Mesendoderm (in vitro differentiated cells): ENCODE measurements at regions not wholly inside any gene's neighbourhood (a gene's known extent, or its start where the extent isn't known, plus 50 kb on each side); places are given as distances from the start of the nearest gene placed in this dataset.
"Not testable (repeated sequence)": the region's sequence is repeated elsewhere in the genome, so short reads cannot be mapped to it uniquely, and the experiment has no call there.

Experiments used
- DNase-seq: peaks from one replicate; pipeline ENCODE4 v3.0.0; 2013
- H2AK5ac ChIP-seq: 2 replicates; pipeline ENCODE4 v1.6.1; 2013; ENCODE audit warnings: low read length, inconsistent platforms
- H2BK120ac ChIP-seq: 2 replicates; pipeline ENCODE4 v1.6.1; 2013; ENCODE audit warnings: low read depth, mild to moderate bottlenecking, low read length, moderate library complexity, mixed read lengths
- H2BK15ac ChIP-seq: replicated peaks from 2 replicates; pipeline ENCODE4 v1.6.1; 2013; ENCODE audit warnings: low read depth, mild to moderate bottlenecking, moderate library complexity
- H2BK5ac ChIP-seq: 2 replicates; pipeline ENCODE4 v1.6.1; 2013; ENCODE audit warnings: low read length, inconsistent platforms
- H3K18ac ChIP-seq: 2 replicates; pipeline ENCODE4 v1.6.1; 2013; ENCODE audit warnings: mild to moderate bottlenecking, low read length, mixed read lengths
- H3K23ac ChIP-seq: one replicate; pipeline ENCODE4 v1.6.1; 2013; ENCODE audit warnings: low read length
- H3K27ac ChIP-seq: 2 replicates; pipeline ENCODE4 v1.5.1; 2013; ENCODE audit warnings: low read depth, mild to moderate bottlenecking, inconsistent platforms, low read length, moderate library complexity
- H3K27me3 ChIP-seq: 2 replicates; pipeline ENCODE4 v1.6.1; 2013; ENCODE audit warnings: low read length, control low read depth, mild to moderate bottlenecking, inconsistent platforms; ENCODE audit not compliant: insufficient read depth, poor library complexity
- H3K36me3 ChIP-seq: 2 replicates; pipeline ENCODE4 v1.6.1; 2013; ENCODE audit warnings: low read length, inconsistent platforms; ENCODE audit not compliant: control insufficient read depth, insufficient read depth
- H3K4ac ChIP-seq: one replicate; pipeline ENCODE4 v1.6.1; 2013; ENCODE audit warnings: low read depth, mild to moderate bottlenecking, low read length, moderate library complexity
- H3K4me1 ChIP-seq: 2 replicates; pipeline ENCODE4 v1.6.1; 2013; ENCODE audit warnings: low read depth, low read length, inconsistent platforms; ENCODE audit not compliant: control insufficient read depth
- H3K4me2 ChIP-seq: 2 replicates; pipeline ENCODE4 v1.6.1; 2013; ENCODE audit warnings: low read length
- H3K4me3 ChIP-seq: 2 replicates; pipeline ENCODE4 v1.5.1; 2013; ENCODE audit warnings: mild to moderate bottlenecking, low read length
- H3K56ac ChIP-seq: one replicate; pipeline ENCODE4 v1.6.1; 2013; ENCODE audit warnings: low read length
- H3K79me1 ChIP-seq: 2 replicates; pipeline ENCODE4 v1.6.1; 2013; ENCODE audit warnings: low read length, inconsistent platforms
- H3K79me2 ChIP-seq: 2 replicates; pipeline ENCODE4 v1.6.1; 2013; ENCODE audit warnings: mild to moderate bottlenecking, low read length; ENCODE audit not compliant: control insufficient read depth, insufficient read depth
- H3K9ac ChIP-seq: 2 replicates; pipeline ENCODE4 v1.6.1; 2013; ENCODE audit warnings: low read length, inconsistent platforms
- H4K5ac ChIP-seq: one replicate; pipeline ENCODE4 v1.6.1; 2013; ENCODE audit warnings: low read length
- H4K8ac ChIP-seq: one replicate; pipeline ENCODE4 v1.6.1; 2013; ENCODE audit warnings: low read depth, mild to moderate bottlenecking, control low read depth, low read length, moderate library complexity
- WGBS: extraction: QIAGEN DNeasy Blood & Tissue Kit; methylation state at CpG from one replicate; pipeline ENCODE4 v1.1.7; 2013; ENCODE audit warnings: low lambda C conversion rate, missing lambda C conversion rate; ENCODE audit not compliant: insufficient coverage; ENCODE audit errors: extremely low coverage; 5-methylcytosine and 5-hydroxymethylcytosine counted together

DNA sequence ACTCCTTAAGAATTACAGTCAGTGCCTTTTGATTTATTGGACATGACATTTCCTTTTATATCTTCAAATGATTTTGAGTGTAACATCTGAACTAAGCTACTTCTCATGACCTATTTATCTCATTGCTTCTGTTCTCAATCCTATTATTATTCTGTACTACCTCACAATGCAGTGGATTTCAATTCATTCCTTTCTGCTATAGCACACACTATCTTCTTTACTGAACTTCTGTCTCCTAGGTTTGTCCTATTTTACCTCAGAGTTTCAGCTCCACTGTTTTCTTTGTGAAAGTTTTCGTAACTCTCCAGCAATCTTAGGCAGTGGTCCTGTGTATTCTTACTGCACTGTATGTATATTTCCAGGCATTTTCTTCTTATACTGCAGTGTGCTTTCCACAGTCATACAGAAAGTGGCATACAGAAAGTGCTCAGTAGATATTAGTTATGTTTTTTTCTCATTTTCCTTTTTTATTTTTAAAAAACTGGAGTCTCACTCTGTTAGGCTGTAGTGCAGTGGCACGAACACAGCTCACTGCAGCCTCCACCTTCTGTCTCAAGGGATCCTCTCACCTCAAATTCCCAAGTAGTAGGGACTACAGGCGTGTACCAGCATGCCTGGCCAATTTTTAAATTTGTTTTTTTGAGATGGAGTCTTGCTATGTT lies 368.6 kb upstream of the RGS6 start:
- H3K36me3 ChIP-seq: no peaks in the 10 kb centered on the region
- no peaks in the 10 kb centered on the region for H3K79me1 ChIP-seq
- H2BK5ac ChIP-seq: no peak overlapping the region
- H3K9ac ChIP-seq: no peak overlapping the region
- H3K4me1 ChIP-seq: no peaks in the 10 kb centered on the region
- no CpG with 5 or more reads among the region's 3 CpGs for WGBS
- no peak overlapping the region for H3K4me2 ChIP-seq
- H3K27me3 ChIP-seq: no peaks in the 10 kb centered on the region
- DNase-seq: no peak
- H3K27ac ChIP-seq: no peak overlapping the region
- H2AK5ac ChIP-seq: no peak overlapping the region
- no peak overlapping the region for H4K5ac ChIP-seq
- H3K56ac ChIP-seq: no peak overlapping the region
- H2BK15ac ChIP-seq: no peak overlapping the region
- H3K79me2 ChIP-seq: no peaks in the 10 kb centered on the region
- no peak overlapping the region for H3K4ac ChIP-seq
- no peak overlapping the region for H3K18ac ChIP-seq
- H3K4me3 ChIP-seq: no peak overlapping the region
- H4K8ac ChIP-seq: no peak overlapping the region
- H2BK120ac ChIP-seq: no peak overlapping the region
- no peak overlapping the region for H3K23ac ChIP-seq

DNA sequence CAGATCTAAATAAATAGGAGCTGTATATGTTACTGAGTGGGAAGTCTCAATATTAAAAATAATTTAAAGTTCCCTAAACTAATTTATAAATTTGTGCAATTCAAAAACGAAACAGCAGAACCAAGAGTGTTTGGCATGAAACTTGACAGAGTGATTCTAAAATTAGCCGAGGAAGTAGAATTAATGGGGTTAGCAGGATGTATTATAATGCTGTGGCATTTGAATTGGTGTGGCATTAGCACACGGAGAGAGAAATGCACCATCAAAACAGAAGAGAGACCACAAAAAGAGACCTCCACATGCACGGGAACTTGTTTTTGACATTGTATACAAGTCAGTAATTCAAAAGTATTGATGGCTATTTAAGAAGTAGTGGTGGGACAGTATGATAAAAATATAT lies 366.0 kb upstream of the RGS6 start:
- Histone ChIP-seq H3K79me1 (peaks cover 3% of the 10 kb centered on the region), H3K36me3 (no peaks in the 10 kb centered on the region), H3K23ac (no peak overlapping the region), H2AK5ac (no peak overlapping the region), H3K27me3 (no peaks in the 10 kb centered on the region), H2BK5ac (no peak overlapping the region), H3K79me2 (no peaks in the 10 kb centered on the region), H3K18ac (no peak overlapping the region), H3K56ac (no peak overlapping the region), H3K4me1 (no peaks in the 10 kb centered on the region), H3K4me3 (no peak overlapping the region), H3K4ac (no peak overlapping the region), H4K8ac (no peak overlapping the region), H3K27ac (no peak overlapping the region), H3K4me2 (no peak overlapping the region), H3K9ac (no peak overlapping the region), H2BK120ac (no peak overlapping the region), H4K5ac (no peak overlapping the region), H2BK15ac (no peak overlapping the region)
- DNase-seq: no peak
- no CpG with 5 or more reads among the region's 4 CpGs for WGBS

DNA sequence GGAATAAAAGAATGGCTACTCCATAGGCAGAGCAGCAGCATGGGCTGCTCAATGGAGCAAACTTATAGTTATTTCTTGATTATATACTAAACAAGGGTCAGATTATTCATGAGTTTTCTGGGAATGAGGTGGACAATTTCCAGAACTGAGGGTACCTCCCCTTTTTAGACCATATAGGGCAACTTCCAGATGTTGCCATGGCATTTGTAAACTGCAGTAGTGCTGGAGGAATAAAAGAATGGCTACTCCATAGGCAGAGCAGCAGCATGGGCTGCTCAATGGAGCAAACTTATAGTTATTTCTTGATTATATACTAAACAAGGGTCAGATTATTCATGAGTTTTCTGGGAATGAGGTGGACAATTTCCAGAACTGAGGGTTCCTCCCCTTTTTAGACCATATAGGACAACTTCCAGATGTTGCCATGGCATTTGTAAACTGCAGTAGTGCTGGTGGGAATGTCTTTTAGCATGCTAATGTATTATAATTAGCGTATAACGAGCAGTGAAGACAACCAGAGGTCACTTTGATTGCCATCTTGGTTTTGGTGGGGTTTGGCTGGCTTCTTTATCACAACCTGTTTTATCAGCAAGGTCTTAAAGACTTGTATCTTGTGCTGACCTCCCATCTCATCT lies 364.6 kb upstream of the RGS6 start:
- H3K9ac ChIP-seq, H3K4me2 ChIP-seq, H3K4ac ChIP-seq, H3K56ac ChIP-seq, H2AK5ac ChIP-seq, H4K8ac ChIP-seq, H2BK120ac ChIP-seq, H3K27me3 ChIP-seq, H2BK15ac ChIP-seq, H3K4me1 ChIP-seq, H2BK5ac ChIP-seq, H3K23ac ChIP-seq, H3K79me2 ChIP-seq, H4K5ac ChIP-seq, H3K27ac ChIP-seq, H3K36me3 ChIP-seq, H3K4me3 ChIP-seq, H3K79me1 ChIP-seq, H3K18ac ChIP-seq: not testable (repeated sequence)
- no CpG with 5 or more reads among the region's 2 CpGs for WGBS
- DNase-seq: peak; percentile 25

DNA sequence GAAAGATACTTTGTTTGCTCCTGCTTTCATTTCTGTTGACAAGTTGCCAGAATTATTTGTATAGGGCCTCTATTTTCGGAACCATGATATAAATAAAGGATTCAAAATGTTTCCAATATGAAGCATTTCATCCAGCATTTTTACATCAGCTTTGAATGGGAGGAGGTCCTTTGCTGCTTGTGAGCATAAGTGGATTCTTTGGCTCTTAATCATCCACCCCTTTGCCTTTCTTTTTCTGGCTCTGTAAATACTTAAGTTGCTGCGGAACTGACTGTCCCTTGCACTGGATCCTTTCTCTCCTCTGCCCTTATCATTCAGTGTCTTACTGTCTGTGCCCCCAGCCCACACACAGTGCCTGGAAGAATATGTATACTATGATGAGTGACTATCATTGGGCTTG lies 357.3 kb upstream of the RGS6 start:
- Histone ChIP-seq H4K8ac (no peak overlapping the region), H3K27me3 (no peaks in the 10 kb centered on the region), H2BK5ac (no peak overlapping the region), H3K4ac (no peak overlapping the region), H2BK15ac (no peak overlapping the region), H4K5ac (no peak overlapping the region), H3K9ac (no peak overlapping the region), H3K56ac (no peak overlapping the region), H3K79me2 (peaks cover 1% of the 10 kb centered on the region), H3K4me1 (peaks cover 3% of the 10 kb centered on the region), H3K27ac (no peak overlapping the region), H3K4me2 (no peak overlapping the region), H3K79me1 (no peaks in the 10 kb centered on the region), H3K18ac (no peak overlapping the region), H3K4me3 (no peak overlapping the region), H3K23ac (no peak overlapping the region), H2AK5ac (no peak overlapping the region), H3K36me3 (no peaks in the 10 kb centered on the region), H2BK120ac (no peak overlapping the region)
- WGBS: no CpG with 5 or more reads among the region's 2 CpGs
- peak; percentile 66 for DNase-seq

DNA sequence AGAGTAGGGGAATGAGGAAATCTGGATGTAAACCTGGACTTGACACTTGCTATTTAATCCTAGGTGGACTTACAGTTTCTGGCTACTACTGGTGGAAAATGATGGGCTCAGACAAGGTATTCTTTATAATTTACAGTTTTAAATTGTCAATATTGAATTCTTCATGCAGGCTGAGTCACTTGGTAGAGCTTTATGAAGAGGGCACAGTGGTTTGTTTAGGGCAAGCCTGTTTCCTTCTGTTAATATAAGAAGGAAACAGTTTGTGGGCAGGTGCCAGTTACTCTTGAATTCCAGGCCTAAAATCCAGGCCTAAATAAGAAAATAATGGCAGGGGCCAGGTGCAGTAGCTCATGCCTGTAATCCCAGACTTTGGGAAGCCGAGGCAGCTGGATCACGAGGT lies 355.8 kb upstream of the RGS6 start:
- DNase-seq: no peak
- Histone ChIP-seq H2BK15ac (no peak overlapping the region), H4K5ac (no peak overlapping the region), H3K4me1 (peaks cover 3% of the 10 kb centered on the region), H3K18ac (no peak overlapping the region), H3K79me1 (no peaks in the 10 kb centered on the region), H3K36me3 (no peaks in the 10 kb centered on the region), H3K4me2 (no peak overlapping the region), H4K8ac (no peak overlapping the region), H3K56ac (no peak overlapping the region), H3K4ac (no peak overlapping the region), H2BK5ac (no peak overlapping the region), H3K27ac (no peak overlapping the region), H2AK5ac (no peak overlapping the region), H3K79me2 (peaks cover 1% of the 10 kb centered on the region), H3K4me3 (no peak overlapping the region), H3K23ac (no peak overlapping the region), H3K27me3 (no peaks in the 10 kb centered on the region), H2BK120ac (no peak overlapping the region), H3K9ac (no peak overlapping the region)
- no CpG with 5 or more reads among the region's 2 CpGs for WGBS

DNA sequence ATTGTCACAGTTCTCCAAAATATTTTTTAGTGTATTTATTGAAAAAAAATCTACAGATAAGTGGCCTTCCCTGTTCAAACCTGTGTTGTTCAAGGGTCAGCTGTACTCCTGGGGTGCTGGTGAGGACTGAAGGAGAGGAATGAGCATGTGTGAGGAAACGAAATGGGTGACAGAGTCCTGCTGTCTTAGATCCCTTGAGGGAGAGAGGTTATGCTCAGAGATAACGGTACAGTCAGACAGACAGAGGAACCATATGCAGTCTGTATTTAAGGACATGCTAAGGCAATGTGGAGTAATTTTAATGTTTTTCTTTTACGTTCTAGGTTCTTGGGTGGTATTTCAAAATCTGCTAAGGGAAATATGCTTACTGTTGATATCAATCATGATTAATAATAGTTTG lies 352.9 kb upstream of the RGS6 start:
- no CpG with 5 or more reads among the region's 3 CpGs for WGBS
- H3K79me1 ChIP-seq: no peaks in the 10 kb centered on the region
- no peak overlapping the region for H2AK5ac ChIP-seq
- H4K5ac ChIP-seq: no peak overlapping the region
- H3K79me2 ChIP-seq: peaks cover 1% of the 10 kb centered on the region
- no peak overlapping the region for H3K4me3 ChIP-seq
- no peaks in the 10 kb centered on the region for H3K27me3 ChIP-seq
- H3K36me3 ChIP-seq: no peaks in the 10 kb centered on the region
- H3K4ac ChIP-seq: no peak overlapping the region
- no peak for DNase-seq
- no peaks in the 10 kb centered on the region for H3K4me1 ChIP-seq
- no peak overlapping the region for H3K18ac ChIP-seq
- H2BK5ac ChIP-seq: no peak overlapping the region
- H2BK15ac ChIP-seq: no peak overlapping the region
- no peak overlapping the region for H3K27ac ChIP-seq
- H4K8ac ChIP-seq: no peak overlapping the region
- H3K9ac ChIP-seq: no peak overlapping the region
- no peak overlapping the region for H3K56ac ChIP-seq
- H3K4me2 ChIP-seq: no peak overlapping the region
- no peak overlapping the region for H2BK120ac ChIP-seq
- no peak overlapping the region for H3K23ac ChIP-seq
